NCI-H748 treated with DMSO at 0.1 percent for 48 hours (cell line): ENCODE measurements at regions not wholly inside any gene's neighbourhood (a gene's known extent, or its start where the extent isn't known, plus 50 kb on each side); places are given as distances from the start of the nearest gene placed in this dataset.
"Not testable (repeated sequence)": the region's sequence is repeated elsewhere in the genome, so short reads cannot be mapped to it uniquely, and the experiment has no call there.

Experiments
- DNase-seq: peaks from one replicate; lab custom pipeline; 2025; lab: John Stamatoyannopoulos, UW

DNA sequence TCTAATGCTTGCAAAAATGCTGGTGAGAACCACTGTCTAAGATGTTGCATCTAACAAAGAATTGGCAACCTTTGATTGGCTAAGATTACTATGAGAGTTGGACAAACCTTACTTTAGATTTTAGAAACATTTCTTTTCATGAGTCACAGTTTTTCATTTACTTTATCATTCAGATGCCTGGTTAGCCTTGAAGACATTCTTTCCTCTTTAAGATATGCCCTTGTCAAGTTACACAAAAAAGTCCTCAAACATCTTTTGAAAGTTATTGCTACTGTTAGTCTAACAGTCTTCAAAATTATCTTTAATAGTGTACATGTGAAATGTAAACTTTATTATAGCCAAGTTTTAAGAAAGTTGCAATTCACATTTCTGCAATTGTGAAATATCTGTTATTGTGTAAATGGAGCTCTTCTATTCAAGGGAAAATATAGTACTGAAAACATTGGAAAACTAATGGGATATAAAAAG lies 276.3 kb downstream of the RND3 start:
- no peak for DNase-seq

GRCh38 chr2:150209746-150210145 lies 277.7 kb downstream of the RND3 start:
- DNase-seq: no peak

DNA sequence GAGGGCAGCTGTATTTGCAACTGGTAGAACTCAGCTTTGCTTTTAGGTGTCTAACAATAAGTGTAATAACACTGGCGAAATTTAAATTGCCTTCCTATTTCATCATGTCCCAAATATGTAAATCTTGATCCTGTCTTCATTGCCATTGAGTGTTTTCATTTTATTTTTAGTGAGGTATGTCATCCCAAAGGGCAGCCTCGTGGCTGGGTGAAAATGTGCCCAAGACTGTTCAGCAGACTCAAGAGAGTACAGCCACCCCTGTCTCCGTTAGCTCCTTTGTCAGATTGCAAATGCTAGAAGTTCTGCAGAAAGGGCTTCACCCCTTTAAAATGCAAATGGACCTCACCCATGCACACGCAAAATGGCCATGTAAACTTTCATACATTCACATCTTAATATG lies 278.8 kb downstream of the RND3 start:
- DNase-seq: no peak

- DNase-seq: peak; percentile 73
Measured at GRCh38 chr2:150207979-150208378, 279.5 kb downstream of the RND3 start.

GRCh38 chr2:150204451-150204850 lies 283.0 kb downstream of the RND3 start:
- DNase-seq: no peak

DNA sequence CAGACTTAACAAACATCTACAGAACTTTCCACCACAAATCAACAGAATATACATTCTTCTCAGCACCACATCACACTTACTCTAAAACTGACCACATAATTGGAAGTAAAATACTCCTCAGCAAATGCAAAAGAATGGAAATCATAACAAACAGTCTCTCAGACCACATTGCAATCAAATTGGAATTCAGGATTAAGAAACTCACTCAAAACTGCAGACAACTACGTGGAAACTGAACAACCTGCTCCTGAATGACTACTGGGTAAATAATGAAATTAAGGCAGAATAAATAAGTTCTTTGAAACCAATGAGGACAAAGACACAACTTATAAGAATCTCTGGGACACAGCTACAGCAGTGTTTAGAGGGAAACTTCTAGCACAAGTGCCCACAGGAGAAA lies 292.7 kb downstream of the RND3 start:
- DNase-seq: not testable (repeated sequence)

DNA sequence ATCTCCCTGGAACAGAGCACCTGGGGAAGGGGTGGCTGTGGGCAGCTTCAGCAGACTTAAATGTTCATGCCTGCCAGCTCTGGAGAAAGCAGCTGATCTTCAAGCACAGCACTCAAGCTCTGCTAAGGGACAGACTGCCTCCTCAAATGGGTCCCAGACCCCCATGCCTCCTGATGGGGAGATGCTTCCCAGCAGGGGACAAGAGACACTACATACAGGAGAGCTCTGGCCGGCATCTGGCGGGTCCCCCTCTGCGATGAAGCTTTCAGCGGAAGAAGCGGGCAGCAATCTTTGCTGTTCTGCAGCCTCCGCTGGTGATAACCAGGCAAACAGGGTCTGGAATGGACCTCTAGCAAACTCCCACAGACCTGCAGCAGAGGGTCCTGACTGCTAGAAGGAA lies 294.8 kb downstream of the RND3 start:
- no peak for DNase-seq

DNA sequence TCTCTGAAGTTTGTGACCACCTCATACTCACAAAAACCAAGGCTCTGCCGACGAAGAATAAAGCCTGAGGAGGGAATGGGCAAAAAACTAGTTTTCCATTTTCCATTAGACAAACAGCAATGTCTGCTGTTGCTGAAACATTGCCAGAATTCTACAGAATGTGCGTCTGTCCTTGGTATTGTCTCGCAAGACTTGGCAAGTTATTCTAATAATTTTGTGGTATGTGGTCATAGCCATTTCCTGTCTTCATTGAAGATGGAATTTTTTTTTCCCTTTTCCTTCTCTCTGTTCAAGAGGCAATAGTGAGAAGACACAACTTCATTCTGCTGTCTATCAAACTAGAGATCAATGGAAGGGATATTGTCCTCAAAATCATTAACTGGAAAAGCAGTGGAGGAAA lies 296.1 kb downstream of the RND3 start:
- DNase-seq: no peak

DNA sequence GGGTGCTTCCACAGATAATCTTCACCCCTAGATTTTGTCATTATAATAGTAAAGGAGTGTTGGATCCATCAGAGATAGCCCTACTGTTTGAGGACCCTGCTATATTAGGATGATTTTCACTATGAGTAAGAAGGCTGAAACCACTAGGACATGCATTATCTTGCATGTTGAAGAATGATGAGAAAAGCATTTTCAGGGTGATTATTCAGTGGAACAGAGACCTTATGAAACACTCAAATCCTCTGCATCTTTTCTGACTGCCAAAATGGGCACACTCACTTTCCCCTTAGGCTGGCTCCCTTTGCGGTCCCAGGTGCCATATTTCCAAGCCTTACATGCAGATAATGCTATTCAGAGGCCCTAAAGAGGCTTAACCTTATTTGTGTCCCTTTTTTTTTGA lies 296.9 kb downstream of the RND3 start:
- DNase-seq: no peak

- no peak for DNase-seq
Measured at GRCh38 chr2:150188800-150189199, 298.7 kb downstream of the RND3 start.

- DNase-seq: no peak
Measured at GRCh38 chr2:150188177-150188576, 299.3 kb downstream of the RND3 start.

GRCh38 chr2:150182566-150183235 lies 304.8 kb downstream of the RND3 start:
- DNase-seq: no peak

DNA sequence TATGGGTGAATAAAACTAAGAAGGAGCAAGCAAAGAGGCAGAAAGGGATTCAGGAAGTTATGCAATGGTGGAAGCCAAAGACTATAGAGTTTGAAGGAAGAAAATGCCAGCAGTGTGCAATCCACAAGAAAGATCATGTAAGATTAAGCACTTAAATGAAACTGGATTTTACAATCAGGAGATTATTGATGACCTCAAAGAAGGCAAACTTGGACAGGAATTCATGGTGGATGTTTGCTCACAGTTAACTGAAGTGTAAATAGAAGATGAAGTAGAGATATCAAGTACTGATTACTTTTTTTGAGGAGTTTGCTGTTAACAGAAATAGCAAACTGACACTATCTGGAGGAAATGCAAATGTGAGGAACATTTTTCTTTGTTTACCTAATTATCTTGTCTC lies 308.9 kb downstream of the RND3 start:
- no peak for DNase-seq

- no peak for DNase-seq
Measured at GRCh38 chr2:150174971-150175421, 312.5 kb downstream of the RND3 start.

- DNase-seq: no peak
Measured at GRCh38 chr2:150174056-150174805, 313.2 kb downstream of the RND3 start.

DNA sequence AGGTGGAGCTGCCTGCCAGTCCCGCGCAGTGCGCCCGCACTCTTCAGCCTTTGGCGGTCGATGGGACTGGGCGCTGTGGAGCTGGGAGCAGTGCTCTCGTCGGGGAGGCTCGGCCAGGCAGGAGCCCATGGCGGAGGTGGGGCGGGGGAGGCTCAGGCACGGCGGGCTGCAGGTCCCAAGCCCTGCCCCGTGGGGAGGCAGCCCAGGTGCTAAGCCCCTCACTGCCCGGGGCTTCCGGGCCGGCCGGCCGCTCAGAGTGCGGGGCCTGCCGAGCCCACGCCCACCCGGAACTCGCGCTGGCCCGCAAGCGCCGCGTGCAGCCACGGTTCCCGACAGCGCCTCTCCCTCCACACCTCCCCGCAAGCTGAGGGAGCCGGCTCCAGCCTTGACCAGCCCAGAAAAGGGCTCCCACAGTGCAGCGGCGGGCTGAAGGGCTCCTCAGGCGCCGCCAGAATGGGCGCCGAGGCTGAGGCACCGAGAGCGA lies 316.4 kb downstream of the RND3 start:
- DNase-seq: no peak

- DNase-seq: no peak
Measured at GRCh38 chr2:150169237-150169629, 318.2 kb downstream of the RND3 start.

DNA sequence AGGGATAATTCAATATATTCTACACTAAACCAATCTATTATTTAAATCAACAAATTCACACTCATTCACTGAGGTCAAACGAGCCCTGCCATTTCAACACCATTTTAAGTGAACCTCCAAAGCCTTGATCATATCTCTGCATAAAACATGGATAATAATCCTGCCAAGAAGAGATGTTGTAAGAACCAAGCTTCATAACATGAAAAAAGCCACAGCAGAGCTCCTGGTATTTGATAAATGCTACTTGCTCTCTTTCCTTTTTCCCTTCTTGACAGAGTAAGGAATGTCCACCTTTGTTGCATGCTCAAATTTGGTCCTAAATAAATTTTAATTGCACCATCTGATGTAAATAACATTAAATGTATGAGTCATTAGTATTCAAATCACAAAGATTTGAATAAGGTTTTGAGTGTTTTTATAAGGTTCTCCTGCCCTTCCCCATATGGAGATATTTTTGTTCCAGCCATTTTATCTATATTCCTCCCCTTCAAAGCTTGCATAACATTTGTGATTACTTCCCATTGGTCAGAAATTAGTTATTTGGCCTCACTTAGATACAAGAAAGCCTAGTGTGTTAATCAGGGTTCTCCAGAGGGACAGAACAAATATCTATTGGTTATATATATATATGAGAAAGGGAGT lies 318.8 kb downstream of the RND3 start:
- no peak for DNase-seq

GRCh38 chr2:150167711-150168110 lies 319.8 kb downstream of the RND3 start:
- no peak for DNase-seq

- DNase-seq: no peak
Measured at GRCh38 chr2:150166313-150167051, 321.0 kb downstream of the RND3 start.

GRCh38 chr2:150165988-150166312 lies 321.5 kb downstream of the RND3 start:
- DNase-seq: no peak

- DNase-seq: no peak
Measured at GRCh38 chr2:150165442-150165841, 322.0 kb downstream of the RND3 start.
